K562 (cell line): ENCODE measurements at regions not wholly inside any gene's neighbourhood (a gene's known extent, or its start where the extent isn't known, plus 50 kb on each side); places are given as distances from the start of the nearest gene placed in this dataset.
A peak's percentile ranks its signal among the peaks of the same experiment; 100 is the strongest.

Source experiments
- ADNP ChIP-seq: fragments of 200-800 bp; sonication (Bioruptor generic); IDR thresholded peaks from 2 replicates; pipeline ENCODE4 v1.6.1; 2016; ENCODE audit warnings: missing genetic modification characterization, missing compliant biosample characterization
- CLOCK ChIP-seq: fragments of 250-450 bp; sonication (Bioruptor Pico); IDR thresholded peaks from 2 replicates; pipeline ENCODE4 v1.4.0; 2020; ENCODE audit warnings: mild to moderate bottlenecking, moderate library complexity, borderline replicate concordance
- GABPA ChIP-seq: fragments of 200-800 bp; sonication (Bioruptor generic); conservative IDR thresholded peaks from 2 replicates; pipeline ENCODE4 v1.6.1; 2016; ENCODE audit warnings: low read depth, missing genetic modification characterization, missing compliant biosample characterization
- HLTF ChIP-seq: fragments of 450-650 bp; IDR thresholded peaks from 2 replicates; pipeline ENCODE4 v1.6.1; 2016
- IRF1 ChIP-seq: sonication (generic); formaldehyde crosslinking; IDR thresholded peaks from 2 replicates; pipeline ENCODE4 v1.8.0; 2022; ENCODE audit warnings: missing genetic modification reagents, mild to moderate bottlenecking, borderline replicate concordance
- MEF2A ChIP-seq: IDR thresholded peaks from 2 replicates; pipeline ENCODE4 v1.6.1; 2011; ENCODE audit warnings: low read depth, mild to moderate bottlenecking, low read length, moderate library complexity; ENCODE audit not compliant: control insufficient read depth
- NCOA1 ChIP-seq: fragments of 450-650 bp; IDR thresholded peaks from 2 replicates; pipeline ENCODE4 v1.6.1; 2016; ENCODE audit warnings: low read depth
- NFIX ChIP-seq: fragments of 250-450 bp; sonication (Bioruptor Pico); IDR thresholded peaks from 2 replicates; pipeline ENCODE4 v1.4.0; 2020; ENCODE audit warnings: low read depth, mild to moderate bottlenecking, moderate library complexity
- PTBP1 ChIP-seq: fragments of 200-400 bp; formaldehyde crosslinking; IDR thresholded peaks from 2 replicates; pipeline ENCODE4 v1.6.1; 2017; ENCODE audit warnings: low read depth, low read length
- SMC3 ChIP-seq: conservative IDR thresholded peaks from 2 replicates; pipeline ENCODE4 v1.6.1; 2011; ENCODE audit warnings: low read depth, low read length, improper control_type of control experiment; ENCODE audit not compliant: insufficient read depth
- TAF7 ChIP-seq: fragments of 450-650 bp; IDR thresholded peaks from 2 replicates; pipeline ENCODE4 v1.6.1; 2016; ENCODE audit warnings: missing genetic modification characterization, missing compliant biosample characterization
- TFE3 ChIP-seq: fragments of 450-650 bp; formaldehyde crosslinking; IDR thresholded peaks from 2 replicates; pipeline ENCODE4 v1.4.0; 2020; ENCODE audit warnings: mild to moderate bottlenecking, mixed read lengths
- ZBTB9 ChIP-seq: fragments of 450-650 bp; formaldehyde crosslinking; IDR thresholded peaks from 2 replicates; pipeline ENCODE4 v1.4.0; 2020; ENCODE audit warnings: mild to moderate bottlenecking, moderate library complexity
- ZFP1 ChIP-seq: fragments of 450-650 bp; formaldehyde crosslinking; IDR thresholded peaks from 2 replicates; pipeline ENCODE4 v1.4.0; 2020; ENCODE audit warnings: mild to moderate bottlenecking, mixed read lengths
- ZNF280B ChIP-seq: fragments of 250-450 bp; sonication (Bioruptor Pico); IDR thresholded peaks from 2 replicates; pipeline ENCODE4 v1.5.1; 2021; ENCODE audit warnings: mild to moderate bottlenecking
- ZNF449 ChIP-seq: fragments of 250-450 bp; sonication (Bioruptor Pico); IDR thresholded peaks from 2 replicates; pipeline ENCODE4 v1.8.0; 2022; ENCODE audit warnings: moderate library complexity, mild to moderate bottlenecking, inconsistent platforms

- TF ChIP-seq ZNF280B (CRISPR knock-in tag): no peak
- no peak for TF ChIP-seq PTBP1
- TF ChIP-seq GABPA: peak; percentile 78
- peak; percentile 52 for TF ChIP-seq TFE3 (CRISPR knock-in tag)
- peak; percentile 95 for TF ChIP-seq ZFP1 (CRISPR knock-in tag)
- TF ChIP-seq NFIX (CRISPR knock-in tag): 0 out of 2 replicates have a peak, but pooled peaks have one; percentile 29
- no peak for TF ChIP-seq MEF2A
- TF ChIP-seq ADNP: no peak
- TF ChIP-seq IRF1 (CRISPR knock-in tag): no peak
- no peak for TF ChIP-seq HLTF
- peak; percentile 81; the same call in 1 of the 2 replicates for TF ChIP-seq CLOCK (CRISPR knock-in tag)
- peak; percentile 99 for TF ChIP-seq ZBTB9 (CRISPR knock-in tag)
- peak; percentile 64 for TF ChIP-seq TAF7 (tag)
- no peak for TF ChIP-seq NCOA1
- TF ChIP-seq SMC3: no peak
- peak; percentile 99 for TF ChIP-seq ZNF449 (CRISPR knock-in tag)
Observed at GRCh38 chr10:123942114-123942861, 50.7 kb upstream of the CPXM2 start (continued).
